Stimulated activated CD4-positive, alpha-beta T cell treated with anti-CD3 and anti-CD28 coated beads, Interleukin-12 subunit alpha, Interleukin-12 subunit beta, amount 100 ng/mL, for 48 hours (primary cell): ENCODE measurements at regions not wholly inside any gene's neighbourhood (a gene's known extent, or its start where the extent isn't known, plus 50 kb on each side); places are given as distances from the start of the nearest gene placed in this dataset.

Experiments used
- DNase-seq, 3 donors: peaks; one replicate each; pipeline ENCODE4 v3.0.0-alpha.2; 2020; ENCODE audit warnings: low read depth in 2 of 3, low spot score in 1 of 3

DNA sequence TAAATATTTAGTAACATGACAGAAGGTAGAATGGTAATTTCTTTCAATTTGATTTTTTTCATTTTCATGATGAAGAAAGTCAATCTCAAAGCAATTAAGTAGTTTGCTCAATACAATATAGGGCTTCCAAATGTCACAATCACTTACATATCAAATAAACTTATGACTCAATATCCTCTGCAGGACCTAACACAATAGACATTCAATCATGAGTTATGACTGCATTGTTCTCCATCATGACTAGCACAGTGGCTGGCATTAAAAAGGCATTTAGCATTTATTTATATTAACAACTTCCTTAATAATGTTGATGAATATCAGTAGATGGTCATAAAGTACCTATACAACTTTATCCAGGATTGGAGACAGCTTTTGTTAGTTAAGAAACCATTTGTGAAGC is 1499.6 kb downstream of the EFNA5 start:
- DNase-seq = no peak

DNA sequence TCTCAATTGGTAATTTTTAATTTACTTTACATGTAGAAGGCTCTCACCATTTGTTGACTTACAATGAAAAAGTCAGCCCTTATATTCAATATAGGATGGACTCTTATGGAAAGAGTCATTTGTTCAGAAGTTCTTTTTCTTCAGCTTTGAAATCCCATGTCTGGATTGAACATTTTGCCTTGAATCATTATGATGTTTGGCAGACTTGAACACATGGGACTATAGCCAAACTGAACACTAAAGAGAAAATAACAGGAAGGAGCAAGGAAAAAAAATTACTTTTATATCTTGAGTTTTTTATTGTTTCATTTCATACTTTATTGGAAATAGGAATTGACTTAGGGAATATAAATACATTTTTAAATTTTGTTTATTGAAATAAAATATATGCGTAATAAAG is 1503.0 kb downstream of the EFNA5 start:
- DNase-seq = no peak

DNA sequence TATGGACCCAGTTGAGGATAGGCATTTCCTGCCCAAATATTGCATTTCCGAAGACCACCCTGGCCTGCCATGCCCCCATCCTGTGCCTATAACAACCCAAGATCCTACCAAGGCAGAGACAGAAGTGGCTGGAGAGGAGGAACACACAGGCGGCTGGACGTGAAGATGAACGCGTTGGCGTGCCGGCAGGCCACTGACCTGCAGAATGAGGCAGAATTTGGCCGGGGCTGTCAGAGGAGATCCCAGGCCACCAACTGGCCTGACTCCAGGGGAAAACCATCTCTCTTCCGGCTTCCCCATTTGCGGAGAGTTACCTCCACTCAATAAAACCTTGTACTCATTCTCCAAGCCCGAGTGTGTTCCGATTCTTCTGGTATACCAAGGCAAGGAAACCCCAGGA is 1507.5 kb downstream of the EFNA5 start:
- no peak for DNase-seq

DNA sequence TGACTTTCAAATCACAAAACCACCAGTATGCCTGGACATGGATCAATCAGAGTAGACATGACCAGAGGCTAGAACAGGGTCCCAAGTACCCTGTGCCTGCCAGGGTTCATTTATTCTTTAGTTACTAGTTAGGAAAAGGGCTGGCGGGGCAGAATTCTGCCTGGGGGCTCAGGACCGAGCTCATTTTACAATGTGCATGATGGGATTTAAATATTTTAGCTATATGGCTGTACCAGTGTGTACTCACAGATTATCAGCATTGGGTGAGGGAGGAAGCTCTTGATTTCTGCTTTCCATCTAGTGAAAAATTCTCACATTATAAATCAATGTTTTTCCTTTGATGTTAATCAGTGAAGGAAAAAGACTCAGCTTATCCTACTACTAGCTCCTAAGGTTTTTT is 1511.1 kb downstream of the EFNA5 start:
- no peak for DNase-seq

DNA sequence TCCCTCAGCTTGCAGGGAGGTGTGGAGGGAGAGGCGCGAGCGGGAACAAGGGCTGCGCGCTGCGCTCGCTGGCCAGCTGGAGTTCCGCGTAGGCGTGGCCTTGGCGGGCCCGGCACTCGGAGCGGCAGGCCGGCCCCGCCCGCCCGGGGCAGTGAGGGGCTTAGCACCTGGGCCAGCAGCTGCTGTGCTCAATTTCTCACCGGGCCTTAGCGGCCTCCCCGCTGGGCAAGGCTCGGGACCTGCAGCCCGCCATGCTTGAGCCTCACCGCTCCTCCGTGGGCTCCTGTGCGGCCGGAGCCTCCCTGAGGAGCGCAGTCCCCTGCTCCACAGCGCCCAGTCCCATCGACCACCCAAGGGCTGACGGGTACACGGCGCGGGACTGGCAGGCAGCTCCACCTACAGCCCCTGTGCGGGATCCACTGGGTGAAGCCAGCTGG is 1516.4 kb downstream of the EFNA5 start:
- DNase-seq = no peak

DNA sequence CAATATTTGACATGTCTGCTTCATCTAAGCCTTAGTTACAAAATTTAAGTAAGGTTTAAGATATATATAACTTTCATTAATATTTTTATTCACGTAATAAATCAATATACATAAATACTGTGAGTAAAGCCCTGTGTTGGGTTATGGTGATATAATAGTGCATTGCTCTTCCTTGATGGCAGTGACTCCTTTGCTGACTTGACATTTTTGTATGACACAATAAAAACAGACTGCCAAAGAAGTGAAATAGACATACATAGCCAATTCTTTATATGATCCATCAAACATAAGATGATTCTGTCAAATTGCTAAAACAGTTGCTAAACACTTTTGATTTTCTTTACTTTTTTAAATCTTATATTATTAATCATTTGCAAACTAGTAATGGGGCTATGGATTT is 1518.2 kb downstream of the EFNA5 start:
- no peak for DNase-seq

DNA sequence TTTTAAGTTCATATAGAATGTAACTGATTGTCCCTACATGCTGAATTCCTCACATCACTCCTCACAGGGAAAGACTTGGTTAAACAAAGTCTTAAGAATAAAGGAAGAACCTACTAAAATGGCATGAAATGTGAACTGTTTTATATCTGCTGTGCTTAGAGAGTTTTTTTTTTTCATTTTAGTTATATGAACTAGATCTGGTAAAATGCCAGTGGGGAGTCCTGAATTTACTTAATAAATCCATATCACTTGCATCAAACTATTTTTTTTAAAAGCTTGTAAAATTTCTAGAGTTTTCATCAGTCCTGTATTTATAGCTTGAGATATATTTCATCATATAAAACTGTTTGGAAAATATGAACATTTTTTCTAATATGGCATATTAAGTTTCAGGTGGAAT is 1528.6 kb downstream of the EFNA5 start:
- DNase-seq = no peak

DNA sequence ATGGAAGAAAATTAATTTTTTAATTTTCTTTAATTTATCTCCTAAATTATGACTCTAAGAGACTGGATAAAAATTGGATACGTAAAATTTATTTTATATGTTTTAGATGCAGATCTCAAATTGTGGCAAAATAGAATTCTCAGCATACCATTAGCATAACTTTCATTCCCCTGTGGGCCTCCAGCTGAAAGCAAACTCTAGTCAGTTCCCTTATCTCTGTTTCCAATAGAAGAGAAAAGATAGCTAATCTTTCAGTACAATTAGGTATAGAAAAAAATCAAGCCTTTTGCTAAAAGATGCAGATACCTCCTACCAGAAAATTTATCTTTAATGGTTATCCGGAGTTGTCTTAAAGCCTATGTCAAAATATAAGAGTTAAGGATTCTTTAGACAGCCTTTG is 1530.6 kb downstream of the EFNA5 start:
- DNase-seq = no peak

DNA sequence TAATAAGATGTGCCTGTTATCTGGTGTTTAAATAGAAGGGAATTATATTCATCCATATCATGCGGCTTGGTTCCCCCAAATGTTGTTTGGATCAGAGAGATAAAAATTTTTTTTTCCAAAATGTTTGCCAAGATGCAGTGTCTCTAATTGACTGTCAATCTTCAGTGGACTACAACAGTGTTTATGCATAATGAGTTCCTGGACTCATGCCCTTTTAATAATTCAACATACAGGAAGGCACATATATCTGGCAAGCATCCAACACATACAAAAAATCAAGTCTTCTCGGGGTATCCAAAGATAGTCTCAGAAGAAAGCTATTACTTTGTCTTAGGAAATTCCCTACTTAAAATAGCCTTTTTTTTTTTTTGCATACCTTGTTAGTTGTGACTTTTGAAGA is 1534.7 kb downstream of the EFNA5 start:
- no peak for DNase-seq

DNA sequence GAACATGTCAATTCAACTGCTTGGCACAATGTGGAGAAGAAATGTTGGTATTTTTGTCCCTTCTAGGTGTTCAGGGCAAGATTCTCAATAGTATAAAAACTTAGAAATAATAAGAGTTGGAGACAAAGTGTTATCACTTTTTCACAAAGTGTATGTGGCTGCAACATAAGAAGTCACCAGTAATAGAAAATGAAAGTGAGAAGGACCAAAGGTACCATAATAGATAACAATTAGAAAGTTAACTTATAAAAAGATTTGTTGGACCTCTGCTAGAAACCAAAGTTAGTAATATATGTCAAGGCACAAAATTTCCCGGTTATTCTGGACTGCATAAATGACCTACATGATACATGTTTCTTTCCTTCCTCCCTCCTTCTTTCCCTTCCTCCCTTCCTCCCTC is 1535.3 kb downstream of the EFNA5 start:
- DNase-seq = no peak

DNA sequence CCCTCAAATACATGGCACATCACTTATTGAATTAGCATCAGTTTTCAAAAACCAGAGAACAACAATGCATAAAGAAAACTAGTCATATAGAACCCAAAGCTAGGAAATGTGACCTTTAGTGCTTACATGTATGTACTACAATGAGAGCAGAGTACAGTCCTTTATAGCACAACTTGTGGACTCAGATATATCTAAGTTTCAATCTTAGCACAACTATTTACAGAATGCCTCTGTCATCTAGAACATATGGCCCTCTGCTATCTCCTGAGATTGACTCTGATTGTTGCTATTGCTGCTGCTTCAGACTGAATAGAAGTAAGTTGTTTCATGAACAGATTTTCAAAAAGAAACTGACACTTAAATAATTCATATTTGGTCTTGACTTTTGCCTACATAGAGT is 1536.2 kb downstream of the EFNA5 start:
- DNase-seq = no peak

DNA sequence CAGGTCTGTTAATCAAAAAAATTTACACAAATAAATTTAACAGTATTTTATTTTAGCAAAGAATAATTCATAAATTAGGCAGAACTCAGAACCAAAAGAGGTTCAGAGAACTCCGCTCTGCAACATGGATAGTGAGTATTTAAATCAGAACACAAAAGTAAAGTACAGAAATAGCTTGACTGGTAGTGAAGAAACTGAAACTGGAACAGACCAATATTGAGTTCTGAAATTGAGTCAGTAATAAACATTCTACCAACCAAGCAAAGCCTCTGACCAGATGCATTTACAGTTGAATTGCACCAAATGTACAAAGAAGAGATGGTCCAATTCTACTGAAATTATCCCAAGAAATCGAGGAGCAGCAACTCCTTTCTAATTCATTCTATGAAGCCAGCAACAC is 1542.8 kb downstream of the EFNA5 start:
- DNase-seq = no peak

DNA sequence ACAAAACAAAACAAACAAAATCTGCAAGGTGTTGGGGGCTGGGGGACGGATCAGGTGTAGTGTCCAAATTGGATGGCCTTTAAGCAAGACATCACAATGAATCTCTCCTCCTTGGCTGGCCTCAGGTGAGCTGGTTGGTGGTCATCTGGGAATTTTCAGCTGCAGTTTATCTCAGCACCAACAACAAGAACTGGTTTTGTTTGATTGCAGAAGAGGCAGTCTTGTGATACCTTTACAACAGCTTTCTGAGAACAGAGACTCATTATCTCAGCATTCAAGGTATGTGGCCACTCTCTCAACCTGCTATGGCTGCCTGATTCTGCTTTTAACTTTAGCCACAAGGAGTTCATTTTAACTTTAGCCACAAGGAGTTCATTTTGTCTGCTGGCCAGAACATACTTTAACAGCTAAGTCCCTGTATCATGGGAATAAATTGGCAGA is 1543.4 kb downstream of the EFNA5 start:
- DNase-seq = no peak

DNA sequence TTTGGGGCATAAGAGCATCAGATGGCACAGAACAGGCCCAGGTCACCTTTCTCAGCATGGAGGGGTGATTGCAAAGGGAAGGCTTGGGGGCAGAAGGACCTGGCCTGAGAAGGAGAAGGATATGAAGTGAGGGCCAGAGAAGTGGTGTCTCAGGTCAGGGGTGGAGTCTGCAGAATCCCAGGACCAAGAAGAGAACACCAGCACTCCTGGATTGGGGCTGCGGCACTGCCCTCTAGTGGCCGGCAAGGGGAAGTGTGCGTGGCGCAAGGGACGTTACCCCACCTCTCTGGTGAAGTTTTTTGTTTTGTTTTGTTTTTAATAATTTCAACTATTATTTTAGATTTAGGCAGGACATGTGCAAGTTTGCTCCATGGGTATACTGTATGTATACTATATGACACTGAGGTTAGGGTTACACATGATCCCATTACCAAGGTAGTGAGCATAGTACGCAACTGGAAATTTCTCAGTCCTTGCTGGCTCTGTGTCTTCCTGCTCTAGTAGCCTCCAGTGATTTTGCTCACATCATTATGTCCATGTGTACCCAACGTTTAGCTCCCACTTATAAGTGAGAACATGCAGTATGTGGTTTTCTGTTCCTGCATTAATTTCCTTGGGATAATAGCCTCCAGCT is 1548.6 kb downstream of the EFNA5 start:
- peak in 1 of 3 donors; percentile 0 for DNase-seq

DNA sequence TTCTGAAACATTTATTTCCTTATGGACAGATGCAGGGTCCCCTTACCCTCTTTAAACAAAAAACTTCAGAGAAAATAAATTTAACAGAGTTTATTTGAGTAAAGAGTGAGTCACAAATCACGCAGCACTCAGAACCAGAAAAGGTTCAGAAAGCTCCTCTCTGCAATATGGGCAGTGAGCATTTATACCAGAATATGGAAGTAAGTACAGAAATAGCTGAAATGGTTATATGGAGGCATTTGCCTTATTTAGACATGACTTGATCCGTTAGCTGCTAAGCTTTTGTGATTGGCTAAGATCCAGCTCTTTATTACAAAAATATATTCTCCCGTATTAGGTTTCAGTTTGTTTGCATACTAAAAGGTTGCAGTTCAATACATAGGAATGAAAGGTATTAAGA is 1554.1 kb downstream of the EFNA5 start:
- no peak for DNase-seq

DNA sequence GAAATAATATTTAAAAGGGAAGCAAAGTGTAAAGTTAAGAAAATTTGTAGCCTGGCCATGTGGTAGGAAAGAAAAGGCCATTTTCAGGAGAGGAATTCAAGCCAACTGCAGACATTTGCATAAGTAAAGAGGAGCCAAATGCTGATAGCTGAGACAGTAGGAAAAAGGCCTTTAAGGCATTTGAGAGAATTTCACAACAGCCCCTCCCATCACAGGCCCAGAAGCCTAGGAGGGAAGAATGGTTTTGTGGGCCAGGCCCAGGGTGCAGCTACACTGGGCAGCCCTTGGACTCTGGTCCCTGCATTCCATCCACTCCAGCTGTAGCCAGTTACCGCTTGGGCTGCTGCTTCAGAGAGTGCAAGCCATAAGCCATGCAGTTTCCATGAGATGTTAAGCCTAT is 1556.8 kb downstream of the EFNA5 start:
- no peak for DNase-seq

DNA sequence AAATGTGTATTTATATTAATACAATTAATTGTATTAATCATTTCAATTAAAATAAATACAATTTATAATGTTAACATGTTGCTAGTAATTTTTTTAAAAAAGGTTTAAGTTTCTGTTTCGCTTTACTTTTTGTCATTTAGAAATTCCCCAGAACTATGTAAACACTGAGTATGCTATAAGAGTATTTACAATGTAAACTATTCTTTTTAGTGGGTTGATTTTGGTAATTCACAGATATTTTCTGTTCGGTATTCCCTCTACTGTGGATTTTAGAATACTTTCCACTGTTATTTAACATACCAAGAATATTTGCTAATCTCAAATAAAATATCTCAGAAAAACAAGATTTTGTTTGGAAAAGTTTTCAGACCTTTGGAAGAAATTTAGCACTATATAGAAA is 1564.4 kb downstream of the EFNA5 start:
- DNase-seq = no peak

DNA sequence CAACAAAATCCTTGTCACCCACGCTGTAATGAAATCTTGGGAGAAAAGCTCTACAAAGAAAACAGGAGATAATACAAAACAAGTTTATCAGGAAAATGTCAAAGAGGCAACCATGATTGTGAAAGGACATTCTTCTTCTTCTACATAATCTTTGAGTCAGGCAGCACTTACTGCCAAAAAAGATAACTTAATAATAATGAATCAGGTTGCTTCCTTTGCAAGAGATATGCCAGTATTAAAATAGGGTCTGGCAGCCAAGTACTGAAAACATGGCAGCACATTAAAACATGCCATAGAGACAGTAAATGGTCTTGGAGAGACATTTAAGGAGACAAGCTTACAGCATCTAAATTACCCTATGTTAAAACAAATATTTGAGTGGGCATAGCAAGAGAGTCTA is 1573.4 kb downstream of the EFNA5 start:
- no peak for DNase-seq

DNA sequence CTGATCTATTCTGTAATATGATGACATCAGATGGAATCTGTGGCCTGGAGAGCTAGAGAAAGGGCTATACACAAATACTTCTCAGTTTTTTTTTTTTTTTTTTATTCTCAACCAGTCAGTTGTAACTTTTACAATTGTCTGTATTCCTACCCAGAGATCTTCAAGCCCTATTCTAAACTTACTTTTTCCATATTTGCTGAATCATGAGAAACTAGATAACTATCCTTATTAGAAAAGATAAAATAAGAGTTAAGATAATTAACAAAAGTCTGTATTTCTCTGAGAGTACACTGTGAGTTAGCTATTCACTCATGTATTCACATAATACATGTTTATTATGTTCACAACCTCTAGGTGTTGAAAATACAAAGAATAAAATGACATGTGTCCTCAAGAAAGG is 1575.9 kb downstream of the EFNA5 start:
- no peak for DNase-seq

DNA sequence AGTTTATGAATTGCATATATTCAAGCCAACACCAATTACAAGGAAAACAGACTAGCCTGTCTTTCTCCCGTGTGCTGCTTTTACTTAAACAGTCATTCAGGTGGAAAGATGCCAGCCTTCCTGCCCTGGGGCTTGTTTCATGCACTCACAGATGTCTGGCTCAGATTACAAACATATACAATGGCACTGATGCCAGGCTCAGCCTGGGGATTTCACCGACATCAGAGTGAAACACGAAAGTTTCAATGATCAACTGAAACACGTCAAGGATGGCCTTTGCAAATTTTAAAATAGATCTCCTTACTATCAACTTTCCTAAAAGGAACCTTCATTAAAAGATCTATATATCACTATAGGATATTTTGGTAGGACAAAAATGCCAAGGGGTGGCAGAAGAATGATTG is 1576.5 kb downstream of the EFNA5 start:
- no peak for DNase-seq

DNA sequence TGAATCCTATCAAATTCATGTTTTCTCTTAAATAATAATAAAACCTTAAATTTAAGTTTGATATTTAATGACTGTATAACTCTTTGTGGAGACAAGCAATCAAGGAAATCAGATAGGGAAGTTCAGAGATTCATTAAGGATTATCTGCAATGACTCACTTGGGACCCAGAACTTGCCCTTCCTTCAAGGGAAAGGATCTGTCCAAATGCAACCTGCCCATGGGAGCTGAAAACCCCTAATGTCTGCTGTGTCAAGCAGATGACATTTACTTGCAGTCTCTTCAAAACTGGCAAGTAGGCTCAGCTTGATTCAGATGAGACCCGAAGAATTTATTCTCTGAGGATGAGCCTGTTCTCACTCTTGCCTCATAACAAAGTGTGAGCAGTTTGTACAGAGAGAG is 1577.6 kb downstream of the EFNA5 start:
- no peak for DNase-seq

DNA sequence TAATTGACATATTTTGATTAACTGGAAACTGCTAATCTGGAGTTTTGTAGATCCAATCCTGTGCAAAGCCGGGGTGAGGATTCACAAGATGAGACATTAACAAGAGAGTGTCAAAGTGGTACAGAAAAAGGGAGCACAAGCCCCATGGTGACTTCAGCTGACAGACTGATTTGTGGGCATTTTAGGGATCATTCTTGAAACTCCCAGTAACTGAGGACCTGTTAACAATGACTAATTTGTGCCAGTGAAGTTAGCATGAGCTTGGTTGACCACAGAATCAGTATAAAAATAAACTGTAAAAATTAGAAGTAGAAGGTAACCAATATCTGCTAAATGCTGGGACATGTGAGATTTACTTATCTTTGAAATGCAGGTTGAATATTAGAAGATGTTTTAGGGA is 1578.3 kb downstream of the EFNA5 start:
- DNase-seq = no peak

DNA sequence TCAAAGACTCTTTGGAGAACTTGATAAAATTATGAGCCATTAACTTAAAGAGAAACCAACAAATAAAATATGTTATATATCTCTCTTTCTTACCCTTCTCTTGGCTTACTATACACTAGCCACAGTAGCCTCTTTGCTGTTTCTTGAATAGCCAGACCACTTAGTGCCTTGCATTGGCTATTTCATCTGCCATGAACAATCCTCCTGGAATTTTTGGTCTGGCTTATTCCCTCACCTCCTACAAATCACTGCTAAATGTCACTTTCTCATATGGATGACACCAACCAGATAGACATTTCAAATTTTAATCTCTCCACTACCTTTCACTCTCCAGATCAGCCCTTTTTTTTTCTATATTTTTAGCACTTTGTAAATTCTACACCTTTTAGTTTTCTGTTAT is 1581.7 kb downstream of the EFNA5 start:
- DNase-seq = no peak

DNA sequence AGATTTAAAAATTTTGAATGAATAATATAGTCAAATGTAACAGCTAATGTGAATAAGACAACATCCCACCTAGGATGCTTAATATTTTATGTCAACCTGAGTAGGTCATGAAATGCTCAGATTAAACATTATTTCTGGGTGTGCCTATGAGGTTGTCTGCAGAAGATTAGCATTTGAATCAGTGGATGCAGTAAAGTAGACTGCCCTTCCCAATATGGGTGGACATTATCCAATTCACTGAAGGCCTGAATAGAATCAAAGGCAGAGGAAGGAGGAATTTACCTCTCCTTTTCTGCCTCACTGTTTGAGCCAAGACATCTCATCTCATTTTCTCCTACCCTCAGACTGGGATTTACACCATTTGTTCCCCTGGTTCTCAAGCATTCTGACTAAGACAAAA is 1582.3 kb downstream of the EFNA5 start:
- no peak for DNase-seq
